H1 (cell line): ENCODE measurements at regions not wholly inside any gene's neighbourhood (a gene's known extent, or its start where the extent isn't known, plus 50 kb on each side); places are given as distances from the start of the nearest gene placed in this dataset.

Experiments
- CTCF ChIA-PET: fragments of 300-600 bp; sonication (Branson Sonifier 250); formaldehyde crosslinking; loops from one replicate; lab custom pipeline; 2021; ENCODE audit not compliant: partially characterized antibody; lab: Charles Lee
- POLR2A ChIA-PET: fragments of 300-600 bp; sonication (Branson Sonifier 250); formaldehyde crosslinking; loops from one replicate; lab custom pipeline; 2021; ENCODE audit warnings: inconsistent platforms; ENCODE audit not compliant: partially characterized antibody; lab: Charles Lee
- DNase-seq, 2 experiments: peaks; one replicate each; pipeline versions ENCODE4 v3.0.0 to v3.0.0-alpha.2; 2010 to 2022; ENCODE audit warnings: low spot score in 2 of 2, low read depth in 1 of 2, mixed read lengths in 1 of 2
- FAIRE-seq: peaks from 2 replicates; lab custom pipeline; 2011; peaks lifted over from hg19 to GRCh38; lab: Jason Lieb, UNC
- H2AFZ ChIP-seq: 2 replicates; pipeline ENCODE4 v1.8.1; 2012; ENCODE audit warnings: low read length, inconsistent platforms
- H2AK5ac ChIP-seq: 2 replicates; pipeline ENCODE4 v1.6.1; 2013; ENCODE audit warnings: low read depth, low read length
- H2BK120ac ChIP-seq: replicated peaks from 2 replicates; pipeline ENCODE3; 2013; ENCODE audit warnings: low read depth, low read length, inconsistent platforms
- H2BK12ac ChIP-seq: 2 replicates; pipeline ENCODE4 v1.6.1; 2013; ENCODE audit warnings: low read depth, low read length
- H2BK15ac ChIP-seq: 2 replicates; pipeline ENCODE4 v1.6.1; 2013; ENCODE audit warnings: low read length
- H2BK20ac ChIP-seq: 2 replicates; pipeline ENCODE4 v1.6.1; 2013; ENCODE audit warnings: low read length
- H2BK5ac ChIP-seq: 2 replicates; pipeline ENCODE4 v1.6.1; 2013; ENCODE audit warnings: low read depth, low read length
- H3K14ac ChIP-seq: 2 replicates; pipeline ENCODE4 v1.6.1; 2013; ENCODE audit warnings: inconsistent platforms; ENCODE audit not compliant: insufficient read length
- H3K18ac ChIP-seq: 2 replicates; pipeline ENCODE4 v1.6.1; 2013; ENCODE audit warnings: low read length; ENCODE audit errors: extremely low read depth
- H3K23ac ChIP-seq: 2 replicates; pipeline ENCODE4 v1.6.1; 2013; ENCODE audit warnings: inconsistent platforms; ENCODE audit not compliant: insufficient read length
- H3K23me2 ChIP-seq: 2 replicates; pipeline ENCODE4 v1.6.1; 2013; ENCODE audit warnings: low read depth, low read length
- H3K27ac ChIP-seq: 2 replicates; pipeline ENCODE4 v1.6.1; 2011; ENCODE audit warnings: low read depth, low read length, inconsistent platforms
- H3K27me3 ChIP-seq, 4 experiments: replicated peaks in 1 of 4; 1 replicate in 1 of 4; 2 replicates in 3 of 4; pipeline versions ENCODE4 v1.6.1 to v1.8.1; 2011 to 2013; ENCODE audit warnings: low read length in 3 of 4, mild to moderate bottlenecking in 3 of 4, inconsistent platforms in 2 of 4, mixed read lengths in 2 of 4, moderate library complexity in 1 of 4; ENCODE audit not compliant: control insufficient read depth in 3 of 4, insufficient read depth in 3 of 4; ENCODE audit errors: extremely low read depth in 1 of 4
- H3K36me3 ChIP-seq, 4 experiments: 2 replicates each; pipeline versions ENCODE4 v1.6.1 to v1.8.1; 2011 to 2013; ENCODE audit warnings: mild to moderate bottlenecking in 4 of 4, low read length in 3 of 4, moderate library complexity in 2 of 4, control low read depth in 1 of 4, inconsistent platforms in 1 of 4; ENCODE audit not compliant: insufficient read depth in 4 of 4, control insufficient read depth in 2 of 4
- H3K4ac ChIP-seq: replicated peaks from 2 replicates; pipeline ENCODE3; 2013; ENCODE audit warnings: low read length, low read depth, mixed read lengths, inconsistent platforms; ENCODE audit not compliant: insufficient read length
- H3K4me1 ChIP-seq, 4 experiments: replicated peaks in 1 of 4; 1 replicate in 1 of 4; 2 replicates in 3 of 4; pipeline versions ENCODE4 v1.6.1 to v1.8.1; 2011 to 2013; ENCODE audit warnings: low read length in 3 of 4, inconsistent platforms in 2 of 4, mixed read lengths in 1 of 4; ENCODE audit not compliant: insufficient read depth in 4 of 4, control insufficient read depth in 3 of 4
- H3K4me2 ChIP-seq, 2 experiments: 2 replicates each; pipeline versions ENCODE4 v1.6.1 to v1.8.1; 2011 to 2013; ENCODE audit warnings: low read depth in 2 of 2, low read length in 2 of 2, control low read depth in 1 of 2, inconsistent platforms in 1 of 2, mild to moderate bottlenecking in 1 of 2; ENCODE audit not compliant: insufficient read depth in 1 of 2
- H3K4me3 ChIP-seq, 4 experiments: fragments of 200-600, 300-600 bp in 1 of 4; sonication (generic), shearing (Covaris generic), sonication (Bioruptor Twin) in 1 of 4; 2 replicates each; pipeline versions ENCODE4 v1.5.1 to v1.8.1; 2011 to 2016; ENCODE audit warnings: low read length in 4 of 4, low read depth in 3 of 4, control low read depth in 2 of 4, inconsistent platforms in 2 of 4, mild to moderate bottlenecking in 2 of 4, mixed read lengths in 1 of 4, moderate library complexity in 1 of 4; ENCODE audit not compliant: insufficient read depth in 2 of 4; ENCODE audit errors: extremely low read depth in 1 of 4
- H3K56ac ChIP-seq: replicated peaks from 2 replicates; pipeline ENCODE3; 2013; ENCODE audit warnings: low read depth, mild to moderate bottlenecking, mixed read lengths, low read length, inconsistent platforms; ENCODE audit not compliant: insufficient read length
- H3K79me1 ChIP-seq: 2 replicates; pipeline ENCODE4 v1.6.1; 2013; ENCODE audit warnings: low read depth, low read length, control low read depth
- H3K79me2 ChIP-seq, 2 experiments: 2 replicates each; pipeline versions ENCODE4 v1.6.1 to v1.8.1; 2012 to 2013; ENCODE audit warnings: low read length in 2 of 2, mild to moderate bottlenecking in 2 of 2, inconsistent platforms in 1 of 2; ENCODE audit not compliant: insufficient read depth in 2 of 2, control insufficient read depth in 1 of 2
- H3K9ac ChIP-seq, 4 experiments: replicated peaks in 1 of 4; 1 replicate in 1 of 4; 2 replicates in 3 of 4; pipeline versions ENCODE4 v1.6.1 to v1.8.1; 2011 to 2013; ENCODE audit warnings: low read depth in 3 of 4, low read length in 3 of 4, control low read depth in 2 of 4, mild to moderate bottlenecking in 2 of 4, moderate library complexity in 2 of 4, inconsistent platforms in 1 of 4; ENCODE audit errors: extremely low read depth in 1 of 4
- H3K9me3 ChIP-seq, 2 experiments: 2 replicates each; pipeline versions ENCODE4 v1.6.1 to v1.8.1; 2012 to 2013; ENCODE audit warnings: mild to moderate bottlenecking in 2 of 2, moderate library complexity in 2 of 2, control low read depth in 1 of 2, inconsistent platforms in 1 of 2, low read depth in 1 of 2, low read length in 1 of 2, mixed read lengths in 1 of 2; ENCODE audit not compliant: insufficient read depth in 2 of 2
- H4K20me1 ChIP-seq, 2 experiments: replicated peaks in 1 of 2; 2 replicates each; pipeline versions ENCODE3 to v1.8.1; 2011 to 2013; ENCODE audit warnings: inconsistent platforms in 2 of 2, low read length in 2 of 2, mild to moderate bottlenecking in 1 of 2; ENCODE audit not compliant: insufficient read depth in 2 of 2, control insufficient read depth in 1 of 2
- H4K5ac ChIP-seq: 2 replicates; pipeline ENCODE4 v1.6.1; 2013; ENCODE audit warnings: low read length, low read depth, mixed read lengths, inconsistent platforms; ENCODE audit not compliant: insufficient read length
- H4K8ac ChIP-seq: 2 replicates; pipeline ENCODE4 v1.8.0; 2013; ENCODE audit warnings: mild to moderate bottlenecking, moderate library complexity, low read length, inconsistent platforms; ENCODE audit not compliant: insufficient read depth; ENCODE audit errors: extremely low read depth
- H4K91ac ChIP-seq: replicated peaks from 2 replicates; pipeline ENCODE3; 2013; ENCODE audit warnings: low read length, mixed read lengths, inconsistent platforms; ENCODE audit not compliant: insufficient read length
- ASH2L ChIP-seq: fragments of 200-600, 300-600 bp; sonication (generic); IDR thresholded peaks from one replicate; pipeline ENCODE4 v1.7.1; 2017; ENCODE audit warnings: low read length
- CBX8 ChIP-seq: fragments of 300-800, 300-1000 bp; sonication (generic); IDR thresholded peaks from 2 replicates; pipeline ENCODE4 v1.7.1; 2016; ENCODE audit warnings: low read depth, low read length, borderline replicate concordance
- GABPA ChIP-seq: IDR thresholded peaks from 2 replicates; pipeline ENCODE4 v1.6.1; 2011; ENCODE audit warnings: mild to moderate bottlenecking, low read length, moderate library complexity, borderline replicate concordance; ENCODE audit not compliant: insufficient read depth
- POLR2A ChIP-seq, 2 experiments: IDR thresholded peaks; 1 replicate in 1 of 2; 2 replicates in 1 of 2; pipeline ENCODE4 v1.6.1; 2011; ENCODE audit warnings: low read depth in 2 of 2, low read length in 2 of 2, mild to moderate bottlenecking in 2 of 2; ENCODE audit errors: control extremely low read depth in 1 of 2
- SIX5 ChIP-seq: IDR thresholded peaks from 2 replicates; pipeline ENCODE4 v1.6.1; 2011; ENCODE audit warnings: mild to moderate bottlenecking, low read depth, low read length
- TCF12 ChIP-seq: IDR thresholded peaks from 2 replicates; pipeline ENCODE4 v1.6.1; 2011; ENCODE audit warnings: low read depth, mild to moderate bottlenecking, low read length
- WGBS, 2 experiments: shearing (Covaris generic) in 1 of 2; methylation state at CpG; one replicate each; pipeline versions ENCODE4 v1.1.6 to v1.1.7; 2013 to 2015; ENCODE audit warnings: low lambda C conversion rate in 2 of 2, mixed read lengths in 2 of 2, inconsistent platforms in 1 of 2, low coverage in 1 of 2, missing lambda C conversion rate in 1 of 2; ENCODE audit not compliant: insufficient replicate concordance in 2 of 2, insufficient coverage in 1 of 2, insufficient read length in 1 of 2; ENCODE audit errors: extremely low coverage in 1 of 2, missing lambda C conversion rate in 1 of 2; 5-methylcytosine and 5-hydroxymethylcytosine counted together

GRCh38 chr7:54827734-54828133 is 68.7 kb upstream of the SEC61G start:
- 89% methylated on average over 4 of the region's 4 CpGs; no CpG with 5 or more reads in 1 of the 2 experiments for WGBS, 2 experiments
- ChIA-PET POLR2A (no interaction called here), CTCF (interaction anchor here (1.0 to 1.8 kb wide), 3 partner anchors 14 to 39 kb away, joined by 3 to 5 read pairs (median 4); no protein-coding TSS in a partner anchor)
- H3K9me3 ChIP-seq: 0 out of 4 replicates have a peak, but pooled peaks cover 3 to 5% of the 10 kb centered on the region in 2 experiments
- H3K23ac ChIP-seq: no peak overlapping the region
- H3K56ac ChIP-seq: no peak overlapping the region
- H2AFZ ChIP-seq: no peak overlapping the region
- no peak overlapping the region for H3K4me2 ChIP-seq
- H2AK5ac ChIP-seq: no peak overlapping the region
- no peak overlapping the region for H3K4ac ChIP-seq
- no peaks in the 10 kb centered on the region for H3K4me1 ChIP-seq
- H3K27ac ChIP-seq: no peak overlapping the region
- no peak overlapping the region for H2BK120ac ChIP-seq
- no peak overlapping the region for H2BK5ac ChIP-seq
- H3K79me2 ChIP-seq: no peaks in the 10 kb centered on the region
- no peak for DNase-seq
- no peaks in the 10 kb centered on the region for H4K20me1 ChIP-seq
- H3K4me3 ChIP-seq: no peak overlapping the region
- no peak for FAIRE-seq
- H3K79me1 ChIP-seq: no peaks in the 10 kb centered on the region
- H3K14ac ChIP-seq: no peak overlapping the region
- H3K36me3 ChIP-seq: no peaks in the 10 kb centered on the region
- H2BK12ac ChIP-seq: no peak overlapping the region
- no peak overlapping the region for H4K91ac ChIP-seq
- H3K18ac ChIP-seq: no peak overlapping the region
- H2BK20ac ChIP-seq: no peak overlapping the region
- H3K9ac ChIP-seq: no peak overlapping the region
- H3K23me2 ChIP-seq: no peaks in the 10 kb centered on the region
- no peaks in the 10 kb centered on the region for H3K27me3 ChIP-seq
- no peak overlapping the region for H4K8ac ChIP-seq
- H4K5ac ChIP-seq: no peak overlapping the region
- H2BK15ac ChIP-seq: no peak overlapping the region
- no peak for TF ChIP-seq SIX5
- TF ChIP-seq POLR2A (IDR thresholded peaks at IDR 0.05; ENCODE audit: control extremely low read depth in 1 of 2, low read depth in 2 of 2, low read length in 2 of 2): no peak
- no peak for TF ChIP-seq ASH2L
- no peak for TF ChIP-seq CBX8
- TF ChIP-seq GABPA: no peak
- no peak for TF ChIP-seq TCF12
